ENCODE measurements at regions not wholly inside any gene's neighbourhood (a gene's known extent, or its start where the extent isn't known, plus 50 kb on each side); places are given as distances from the start of the nearest gene placed in this dataset.
"Not testable (repeated sequence)": the region's sequence is repeated elsewhere in the genome, so short reads cannot be mapped to it uniquely, and the experiment has no call there.

- Histone ChIP-seq H3K27me3 (no peaks in the 10 kb centered on the region), H3K27ac (no peak overlapping the region), H3K36me3 (replicated peaks in 1 of 2; ENCODE audit: insufficient read depth in 1 of 2, low read depth in 2 of 2) (no peaks in the 10 kb centered on the region), H3K4me1 (no peaks in the 10 kb centered on the region), H3K9me3 (peaks cover 0 to 4% (median 0%) of the 10 kb centered on the region in 3 donors), H3K4me3 (no peak overlapping the region)
- TF ChIP-seq CTCF (IDR thresholded peaks at IDR 0.05) (no peak), POLR2A (IDR thresholded peaks at IDR 0.05) (no peak)
- DNase-seq (no peak), ATAC-seq (no peak)
- intact Hi-C loops (cut with DNase I), result no loop called here
- 79 to 89% methylated on average over 1 of the region's 1 CpG for WGBS, 2 donors
Observed at GRCh38 chr3:4196506-4197147, 106.5 kb upstream of the SETMAR start.

DNA sequence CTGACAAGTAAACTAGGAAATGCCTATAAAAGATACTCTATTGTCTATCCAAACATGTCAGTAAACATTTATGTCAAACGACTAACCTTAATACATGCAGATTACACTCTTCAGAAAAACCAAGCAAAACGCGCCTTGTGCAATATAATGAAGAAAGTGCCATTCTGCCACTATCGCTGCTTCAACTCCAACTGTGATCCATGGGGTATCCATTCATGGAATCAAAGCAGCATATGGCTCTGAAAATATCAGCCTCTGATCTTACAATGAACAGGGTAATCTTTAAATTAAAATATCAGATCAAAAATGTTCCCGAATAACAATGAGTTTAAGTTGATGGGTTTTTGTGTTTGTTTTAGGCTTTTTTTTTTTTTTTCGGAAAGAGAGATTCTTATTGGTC lies 105.5 kb upstream of the SETMAR start:
- WGBS, 2 donors, result 84 to 89% methylated on average over 6 of the region's 6 CpGs
- no peak for TF ChIP-seq POLR2A (IDR thresholded peaks at IDR 0.05)
- TF ChIP-seq CTCF (IDR thresholded peaks at IDR 0.05), result no peak
- intact Hi-C loops (cut with DNase I), result no loop called here

GRCh38 chr3:4198491-4198890 lies 104.7 kb upstream of the SETMAR start:
- H3K4me3 ChIP-seq, result no peak overlapping the region
- no peak for ATAC-seq
- no peaks in the 10 kb centered on the region for H3K4me1 ChIP-seq
- intact Hi-C loops (cut with DNase I), result no loop called here
- 84 to 93% methylated on average over 3 of the region's 3 CpGs for WGBS, 2 donors
- H3K9me3 ChIP-seq, result no peaks in the 10 kb centered on the region
- no peaks in the 10 kb centered on the region for H3K27me3 ChIP-seq
- H3K27ac ChIP-seq, result no peak overlapping the region
- no peaks in the 10 kb centered on the region for H3K36me3 ChIP-seq (replicated peaks in 1 of 2; ENCODE audit: insufficient read depth in 1 of 2, low read depth in 2 of 2)
- TF ChIP-seq CTCF (IDR thresholded peaks at IDR 0.05) (no peak), POLR2A (IDR thresholded peaks at IDR 0.05) (no peak)
- DNase-seq, result no peak

More for the DNA sequence above, 105.5 kb upstream of the SETMAR start:
- Histone ChIP-seq H3K36me3 (replicated peaks in 1 of 2; ENCODE audit: insufficient read depth in 1 of 2, low read depth in 2 of 2) (no peaks in the 10 kb centered on the region), H3K4me1 (no peaks in the 10 kb centered on the region), H3K27ac (no peak overlapping the region), H3K9me3 (peaks cover 0 to 2% (median 0%) of the 10 kb centered on the region in 3 donors), H3K27me3 (no peaks in the 10 kb centered on the region), H3K4me3 (no peak overlapping the region)
- ATAC-seq (no peak), DNase-seq (no peak)

DNA sequence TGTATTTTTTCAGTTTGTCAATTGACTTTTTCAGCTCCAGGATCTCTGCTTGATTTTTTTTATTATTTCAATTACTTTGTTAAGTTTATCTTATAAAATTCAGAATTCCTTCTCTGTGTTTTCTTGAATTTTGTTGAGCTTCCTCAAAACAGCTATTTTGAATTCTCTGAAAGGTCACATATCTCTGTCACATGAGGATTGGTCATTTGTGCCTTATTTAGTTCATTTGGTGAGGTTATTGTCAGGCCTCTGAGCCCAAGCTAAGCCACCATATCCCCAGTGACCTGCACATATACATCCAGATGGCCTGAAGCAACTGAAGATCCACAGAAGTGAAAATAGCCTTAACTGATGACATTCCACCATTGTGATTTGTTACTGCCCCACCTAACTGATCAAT lies 98.4 kb upstream of the SETMAR start:
- ATAC-seq; DNase-seq; H3K4me1 ChIP-seq; H3K27me3 ChIP-seq; H3K27ac ChIP-seq; H3K4me3 ChIP-seq; H3K36me3 ChIP-seq (replicated peaks in 1 of 2; ENCODE audit: insufficient read depth in 1 of 2, low read depth in 2 of 2); intact Hi-C loops (cut with DNase I); H3K9me3 ChIP-seq: not testable (repeated sequence)

DNA sequence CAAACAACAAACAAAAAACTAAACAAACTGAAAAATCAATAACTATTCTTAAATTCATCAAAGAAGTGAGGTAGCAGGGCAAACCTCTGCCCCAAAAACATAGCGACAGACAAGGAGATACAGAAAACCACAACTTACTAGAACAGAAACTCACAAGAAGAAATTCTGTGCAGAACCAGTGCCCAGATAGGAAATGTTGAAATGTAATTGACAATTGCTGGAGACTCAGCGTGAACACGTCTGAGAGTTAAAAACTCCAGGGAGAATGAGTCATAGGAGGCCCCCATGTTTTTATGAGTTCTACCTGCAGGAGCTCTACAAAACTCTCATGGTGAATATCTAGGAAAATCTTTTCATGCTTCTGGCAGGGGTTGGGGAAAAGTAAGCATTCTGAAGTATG lies 95.5 kb upstream of the SETMAR start:
- WGBS, 2 donors, result 23 to 24% methylated on average over 3 of the region's 3 CpGs
- H3K4me3 ChIP-seq, result no peak overlapping the region
- H3K27ac ChIP-seq, result no peak overlapping the region
- intact Hi-C loops (cut with DNase I), result no loop called here
- H3K9me3 ChIP-seq, result no peaks in the 10 kb centered on the region
- no peaks in the 10 kb centered on the region for H3K27me3 ChIP-seq
- no peaks in the 10 kb centered on the region for H3K4me1 ChIP-seq
- TF ChIP-seq CTCF (IDR thresholded peaks at IDR 0.05) (no peak), POLR2A (IDR thresholded peaks at IDR 0.05) (no peak)
- ATAC-seq, result no peak
- H3K36me3 ChIP-seq (replicated peaks in 1 of 2; ENCODE audit: insufficient read depth in 1 of 2, low read depth in 2 of 2), result no peaks in the 10 kb centered on the region
- no peak for DNase-seq

All from body of pancreas (tissue), 4 donors.